ENCODE measurements at regions not wholly inside any gene's neighbourhood (a gene's known extent, or its start where the extent isn't known, plus 50 kb on each side); places are given as distances from the start of the nearest gene placed in this dataset.
"Not testable (repeated sequence)": the region's sequence is repeated elsewhere in the genome, so short reads cannot be mapped to it uniquely, and the experiment has no call there.

DNA sequence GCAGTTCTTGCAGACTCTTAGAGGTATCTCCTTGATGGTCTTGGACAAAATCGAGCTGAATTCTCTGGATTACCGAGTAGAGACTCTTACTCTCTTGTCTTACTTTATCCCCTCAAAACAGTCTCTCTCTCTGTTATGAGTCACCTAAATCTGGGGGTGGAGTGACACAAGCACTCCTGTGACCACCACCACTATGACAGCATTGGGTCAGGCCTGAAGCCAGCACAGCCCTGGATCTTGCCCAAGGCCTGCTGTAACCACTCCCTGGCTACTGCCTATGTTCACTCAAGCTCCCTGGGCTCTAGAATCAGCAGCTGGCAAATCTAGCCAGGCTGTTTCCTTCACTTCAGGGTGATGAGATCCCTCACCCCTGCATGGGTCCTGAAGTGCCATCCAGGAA, 662.5 kb downstream of the LUZP2 start:
- DNase-seq (ENCODE audit: low read depth), result no peak

DNA sequence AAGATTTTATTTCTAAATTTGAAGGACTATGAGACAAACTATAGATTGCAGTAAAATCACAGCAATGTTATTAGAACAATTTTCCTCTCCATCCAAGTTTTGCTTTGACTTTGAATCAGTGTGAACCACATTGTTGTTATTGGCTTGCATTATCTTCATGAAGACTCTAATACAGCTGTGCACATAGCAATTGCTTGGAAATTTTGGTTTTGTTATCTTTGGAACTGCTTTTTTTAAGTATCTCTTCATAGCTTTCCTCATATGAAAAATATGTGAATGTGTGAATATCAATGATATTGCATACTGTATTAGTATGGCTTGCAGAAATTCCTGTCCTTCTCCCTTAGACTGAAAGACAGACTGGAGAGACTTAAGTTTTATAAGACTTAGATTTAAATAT, 666.6 kb downstream of the LUZP2 start:
- DNase-seq (ENCODE audit: low read depth), result no peak

GRCh38 chr11:25180187-25180586, 683.3 kb downstream of the LUZP2 start:
- no peak for DNase-seq (ENCODE audit: low read depth)

GRCh38 chr11:25183411-25183810, 686.6 kb downstream of the LUZP2 start:
- no peak for DNase-seq (ENCODE audit: low read depth)

- DNase-seq (ENCODE audit: low read depth), result no peak
Observed at GRCh38 chr11:25197515-25197914, 700.7 kb downstream of the LUZP2 start.

DNA sequence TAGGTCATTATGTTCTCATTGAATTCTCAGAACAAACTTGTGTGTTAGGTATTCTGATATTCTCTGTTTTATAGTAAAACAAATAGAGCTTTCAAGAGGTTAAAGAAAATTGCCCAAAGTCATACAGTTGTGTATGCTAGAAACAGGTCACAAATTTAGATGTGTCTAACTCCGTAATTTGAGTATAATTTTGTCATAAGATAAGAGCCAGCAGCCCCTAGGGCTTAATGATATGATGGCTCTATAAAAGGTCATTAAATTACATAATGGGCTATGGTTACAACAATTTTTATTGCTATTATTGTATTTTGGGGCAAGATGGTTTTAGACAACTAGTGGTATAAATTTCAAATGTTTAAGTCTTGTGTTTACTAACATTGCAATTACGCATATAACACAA, 701.9 kb downstream of the LUZP2 start:
- no peak for DNase-seq (ENCODE audit: low read depth)

GRCh38 chr11:25200925-25201324, 704.1 kb downstream of the LUZP2 start:
- DNase-seq (ENCODE audit: low read depth), result no peak

GRCh38 chr11:25206762-25207161, 709.9 kb downstream of the LUZP2 start:
- DNase-seq (ENCODE audit: low read depth), result no peak

DNA sequence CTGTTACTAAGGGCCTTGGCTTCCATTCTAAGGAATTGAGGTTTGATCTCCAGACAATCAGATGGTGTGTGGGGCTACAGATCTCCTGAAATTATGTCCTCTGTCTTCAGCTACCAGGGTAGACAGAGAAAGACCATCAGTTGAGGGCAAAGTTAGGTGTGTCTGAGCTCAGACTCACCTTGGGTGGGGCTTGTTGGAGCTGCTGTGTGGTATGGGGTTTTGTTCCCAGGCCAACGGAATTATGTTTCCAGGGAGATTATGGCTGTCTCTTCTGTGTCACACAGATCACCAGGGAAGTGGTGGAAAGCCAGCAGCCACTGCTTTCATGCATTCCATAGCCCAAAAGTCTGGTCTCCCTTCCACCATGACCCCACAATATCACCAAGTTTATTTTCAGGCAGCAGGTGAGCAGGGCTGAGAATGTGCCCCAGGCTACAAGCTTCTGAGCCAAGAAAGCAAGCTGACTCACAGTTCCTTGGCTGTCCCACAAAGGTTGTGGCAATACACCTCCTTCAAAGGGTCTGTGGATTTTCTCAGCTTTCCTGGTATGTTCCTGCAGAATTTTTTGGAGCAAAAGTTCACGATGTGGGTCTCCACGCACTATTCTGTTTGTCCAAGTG, 714.9 kb downstream of the LUZP2 start:
- no peak for DNase-seq (ENCODE audit: low read depth)

DNA sequence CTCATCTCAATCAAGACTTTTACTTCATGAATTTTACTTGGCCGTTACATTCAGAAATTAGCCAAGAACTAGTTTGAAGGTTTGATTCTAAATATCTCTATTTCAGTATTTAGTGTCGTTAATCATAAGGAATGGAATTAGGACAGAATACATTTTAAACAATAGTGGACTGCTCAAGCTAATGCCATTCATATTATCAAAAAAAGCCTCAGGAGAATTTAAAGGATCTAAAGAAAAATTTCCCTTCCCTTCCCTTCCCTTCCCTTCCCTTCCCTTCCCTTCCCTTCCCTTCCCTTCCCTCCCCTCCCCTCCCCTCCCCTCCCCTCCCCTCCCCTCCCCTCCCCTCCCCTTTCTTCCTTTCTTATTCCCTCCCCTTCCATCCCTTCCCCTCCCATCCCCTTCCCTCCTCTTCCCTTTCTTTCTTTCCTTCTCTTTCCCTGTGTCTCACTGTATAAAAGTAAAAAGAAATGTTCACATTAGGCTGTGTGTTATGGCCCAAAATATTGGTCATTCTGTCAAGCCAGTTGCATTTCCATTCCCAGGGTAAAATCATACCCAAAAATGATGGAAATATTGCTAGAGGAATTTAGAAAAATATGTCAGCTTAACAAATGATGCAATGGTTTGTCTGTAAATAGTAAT, 717.8 kb downstream of the LUZP2 start:
- no peak for DNase-seq (ENCODE audit: low read depth)

DNA sequence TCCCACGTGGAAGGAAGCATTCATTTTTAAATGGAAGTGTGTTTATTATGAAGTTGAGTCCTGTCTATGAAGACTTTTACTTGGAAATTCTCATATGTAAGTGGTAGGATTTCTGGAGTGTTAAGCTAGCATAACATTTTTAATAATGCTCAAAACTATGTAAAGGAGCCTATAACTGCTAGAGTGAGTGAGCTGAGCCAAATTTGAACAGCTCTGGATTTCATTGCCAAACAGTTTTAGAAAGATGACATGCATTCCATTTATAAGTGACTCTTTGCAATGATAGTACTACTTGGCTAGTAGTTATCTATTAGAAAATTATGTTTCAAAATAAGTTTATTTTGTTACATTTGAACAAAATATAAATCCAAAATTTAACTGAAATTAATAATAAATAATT, 721.2 kb downstream of the LUZP2 start:
- DNase-seq (ENCODE audit: low read depth), result no peak

DNA sequence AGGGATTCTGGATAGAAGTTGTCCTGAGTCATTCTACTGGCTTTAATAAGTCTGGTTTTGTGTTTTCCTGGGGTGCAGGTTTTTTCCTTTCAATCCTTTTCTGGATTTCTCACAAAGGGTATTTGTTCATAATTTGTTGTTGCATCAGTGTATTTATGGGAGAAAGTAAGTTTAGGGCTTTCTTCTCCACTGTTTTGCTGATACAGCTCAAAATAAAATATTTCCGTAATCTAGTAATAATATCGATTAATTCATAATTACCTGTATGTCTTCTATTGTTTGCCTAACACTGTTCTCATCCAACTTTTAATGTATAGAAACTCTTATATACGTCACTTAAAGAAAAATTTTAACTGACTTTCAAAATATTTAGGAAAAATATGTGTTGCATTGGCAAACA, 728.2 kb downstream of the LUZP2 start:
- DNase-seq (ENCODE audit: low read depth), result no peak

- no peak for DNase-seq (ENCODE audit: low read depth)
Observed at GRCh38 chr11:25242928-25243327, 746.1 kb downstream of the LUZP2 start.

- no peak for DNase-seq (ENCODE audit: low read depth)
Observed at GRCh38 chr11:25244126-25244525, 747.3 kb downstream of the LUZP2 start.

DNA sequence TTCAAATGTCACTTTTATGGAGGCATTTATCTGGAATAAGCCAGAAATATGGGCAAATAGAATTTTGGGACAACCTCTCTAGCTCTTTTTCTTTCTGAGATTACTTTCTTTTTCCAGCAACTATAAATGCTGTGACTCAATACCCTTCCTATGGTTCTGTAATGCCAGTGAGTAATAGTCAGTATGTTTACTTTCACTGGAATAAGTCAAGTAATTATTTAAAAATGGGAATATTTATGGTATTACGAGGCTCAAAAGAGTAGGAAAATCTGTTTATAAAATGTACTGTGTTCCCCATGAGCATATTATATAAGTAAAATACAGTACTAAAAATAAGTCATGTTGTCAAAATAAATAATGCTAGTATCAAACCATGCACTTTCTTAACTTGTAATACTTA, 750.5 kb downstream of the LUZP2 start:
- no peak for DNase-seq (ENCODE audit: low read depth)

GRCh38 chr11:25252854-25253253, 756.0 kb downstream of the LUZP2 start:
- DNase-seq (ENCODE audit: low read depth), result no peak

GRCh38 chr11:25263861-25264260, 767.0 kb downstream of the LUZP2 start:
- not testable (repeated sequence) for DNase-seq (ENCODE audit: low read depth)

GRCh38 chr11:25271301-25271700, 774.4 kb downstream of the LUZP2 start:
- no peak for DNase-seq (ENCODE audit: low read depth)

DNA sequence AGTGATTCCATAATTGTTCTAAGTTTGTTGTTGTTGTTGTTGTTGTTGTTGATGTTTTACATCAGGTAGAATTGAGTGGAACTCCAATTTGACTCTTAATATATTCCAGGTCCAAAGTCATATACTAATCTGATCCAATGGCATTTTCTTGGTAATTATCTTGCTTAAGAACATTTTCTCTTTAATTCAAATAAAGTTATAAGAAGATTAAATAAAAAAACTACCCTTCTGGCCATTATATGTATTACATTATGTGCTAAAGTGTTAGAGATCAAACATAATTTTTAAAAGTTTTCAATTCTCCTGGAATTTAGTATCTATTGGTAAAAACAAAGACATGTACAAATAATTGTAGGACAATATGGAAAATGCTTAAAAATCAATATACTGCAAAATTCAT, 775.4 kb downstream of the LUZP2 start:
- DNase-seq (ENCODE audit: low read depth), result no peak

DNA sequence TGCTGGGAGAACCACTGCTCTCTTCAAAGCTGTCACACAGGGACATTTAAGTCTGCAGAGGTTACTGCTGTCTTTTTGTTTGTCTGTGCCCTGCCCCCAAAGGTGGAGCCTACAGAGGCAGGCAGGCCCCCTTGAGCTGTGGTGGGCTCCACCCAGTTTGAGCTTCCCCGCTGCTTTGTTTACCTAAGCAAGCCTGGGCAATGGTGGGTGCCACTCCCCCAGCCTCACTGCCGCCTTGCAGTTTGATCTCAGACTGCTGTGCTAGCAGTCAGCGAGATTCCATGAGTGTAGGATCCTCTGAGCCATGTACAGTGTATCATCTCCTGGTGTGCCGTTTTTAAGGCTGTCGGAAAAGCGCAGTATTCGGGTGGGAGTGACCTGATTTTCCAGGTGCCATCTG, 784.0 kb downstream of the LUZP2 start:
- not testable (repeated sequence) for DNase-seq (ENCODE audit: low read depth)

GRCh38 chr11:25293166-25293565, 796.3 kb downstream of the LUZP2 start:
- DNase-seq (ENCODE audit: low read depth), result no peak

DNA sequence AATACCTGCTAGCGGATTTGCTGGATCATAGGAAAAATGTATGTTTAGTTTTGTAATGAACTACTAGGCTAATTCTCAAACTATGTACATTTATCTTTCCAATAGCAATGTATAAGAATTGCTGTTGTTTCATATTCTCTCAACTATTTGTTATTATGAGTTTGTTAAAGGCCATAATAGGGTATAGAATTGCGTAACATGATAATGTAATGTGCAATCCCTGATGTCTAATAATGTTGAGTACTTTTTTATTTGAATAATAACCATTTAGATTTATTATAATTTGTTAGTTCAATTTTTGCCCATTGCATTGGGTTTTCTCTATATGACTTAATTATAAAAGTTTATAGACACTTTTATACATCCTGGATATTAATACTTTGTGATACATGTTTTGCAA, 801.6 kb downstream of the LUZP2 start:
- DNase-seq (ENCODE audit: low read depth), result no peak

- DNase-seq (ENCODE audit: low read depth), result no peak
Observed at GRCh38 chr11:25309818-25310217, 813.0 kb downstream of the LUZP2 start.

GRCh38 chr11:25317216-25317615, 820.4 kb downstream of the LUZP2 start:
- no peak for DNase-seq (ENCODE audit: low read depth)
